ENCODE measurements at regions not wholly inside any gene's neighbourhood (a gene's known extent, or its start where the extent isn't known, plus 50 kb on each side); places are given as distances from the start of the nearest gene placed in this dataset.

DNA sequence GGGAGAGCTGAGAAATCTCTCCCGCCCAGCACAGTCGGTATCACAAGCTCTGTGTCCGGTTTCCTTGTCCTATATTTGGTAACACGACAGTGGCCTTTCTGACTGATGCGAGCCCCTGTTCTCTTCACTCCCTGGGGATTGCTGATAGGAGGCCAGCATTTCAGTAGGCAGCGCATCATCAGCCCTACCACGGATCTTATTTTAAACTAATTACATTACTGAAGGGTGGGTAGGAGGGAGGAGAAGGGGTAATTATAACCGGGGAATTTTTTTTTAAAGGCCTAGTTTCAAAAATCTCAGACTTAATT, 125.6 kb upstream of the LGALSL start:
- TF ChIP-seq POLR2A (IDR thresholded peaks at IDR 0.05), result no peak
- TF ChIP-seq, protein P1, sequence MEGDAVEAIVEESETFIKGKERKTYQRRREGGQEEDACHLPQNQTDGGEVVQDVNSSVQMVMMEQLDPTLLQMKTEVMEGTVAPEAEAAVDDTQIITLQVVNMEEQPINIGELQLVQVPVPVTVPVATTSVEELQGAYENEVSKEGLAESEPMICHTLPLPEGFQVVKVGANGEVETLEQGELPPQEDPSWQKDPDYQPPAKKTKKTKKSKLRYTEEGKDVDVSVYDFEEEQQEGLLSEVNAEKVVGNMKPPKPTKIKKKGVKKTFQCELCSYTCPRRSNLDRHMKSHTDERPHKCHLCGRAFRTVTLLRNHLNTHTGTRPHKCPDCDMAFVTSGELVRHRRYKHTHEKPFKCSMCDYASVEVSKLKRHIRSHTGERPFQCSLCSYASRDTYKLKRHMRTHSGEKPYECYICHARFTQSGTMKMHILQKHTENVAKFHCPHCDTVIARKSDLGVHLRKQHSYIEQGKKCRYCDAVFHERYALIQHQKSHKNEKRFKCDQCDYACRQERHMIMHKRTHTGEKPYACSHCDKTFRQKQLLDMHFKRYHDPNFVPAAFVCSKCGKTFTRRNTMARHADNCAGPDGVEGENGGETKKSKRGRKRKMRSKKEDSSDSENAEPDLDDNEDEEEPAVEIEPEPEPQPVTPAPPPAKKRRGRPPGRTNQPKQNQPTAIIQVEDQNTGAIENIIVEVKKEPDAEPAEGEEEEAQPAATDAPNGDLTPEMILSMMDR (IDR thresholded peaks at IDR 0.05), result no peak

Measured in Peyer's patch (tissue), 4 donors.